AG09309 (cell line): ENCODE measurements at regions not wholly inside any gene's neighbourhood (a gene's known extent, or its start where the extent isn't known, plus 50 kb on each side); places are given as distances from the start of the nearest gene placed in this dataset.
"Not testable (repeated sequence)": the region's sequence is repeated elsewhere in the genome, so short reads cannot be mapped to it uniquely, and the experiment has no call there.

Experiments used
- DNase-seq: peaks from one replicate; pipeline ENCODE4 v3.0.0-alpha.2; 2010; ENCODE audit warnings: low read depth
- H3K4me3 ChIP-seq: 2 replicates; pipeline ENCODE4 v1.5.1; 2011; ENCODE audit warnings: mild to moderate bottlenecking, low read depth, low read length, moderate library complexity; ENCODE audit not compliant: control insufficient read depth
- CTCF ChIP-seq: IDR thresholded peaks from 2 replicates; pipeline ENCODE4 v1.5.1; 2011; ENCODE audit warnings: mild to moderate bottlenecking, low read depth, low read length, inconsistent platforms; ENCODE audit not compliant: insufficient read depth, control insufficient read depth; ENCODE audit errors: missing control alignments

GRCh38 chr14:27799066-27800028 is 967.2 kb upstream of the FOXG1 start:
- not testable (repeated sequence) for DNase-seq, H3K4me3 ChIP-seq

GRCh38 chr14:27817746-27818430 is 948.7 kb upstream of the FOXG1 start:
- DNase-seq, H3K4me3 ChIP-seq: not testable (repeated sequence)

- not testable (repeated sequence) for H3K4me3 ChIP-seq, DNase-seq
Measured at GRCh38 chr14:27826149-27826548, 940.4 kb upstream of the FOXG1 start.

- not testable (repeated sequence) for H3K4me3 ChIP-seq, DNase-seq
Measured at GRCh38 chr14:27831978-27832377, 934.6 kb upstream of the FOXG1 start.

GRCh38 chr14:27833001-27833400 is 933.6 kb upstream of the FOXG1 start:
- not testable (repeated sequence) for DNase-seq

GRCh38 chr14:27836386-27836785 is 930.2 kb upstream of the FOXG1 start:
- no peak for DNase-seq
- TF ChIP-seq CTCF: no peak
- no peak overlapping the region for H3K4me3 ChIP-seq

More at GRCh38 chr14:27833001-27833400, 933.6 kb upstream of the FOXG1 start:
- not testable (repeated sequence) for H3K4me3 ChIP-seq

GRCh38 chr14:27845241-27845850 is 921.2 kb upstream of the FOXG1 start:
- no peak overlapping the region for H3K4me3 ChIP-seq

GRCh38 chr14:27845902-27846301 is 920.7 kb upstream of the FOXG1 start:
- no peak for DNase-seq
- no peak overlapping the region for H3K4me3 ChIP-seq
- no peak for TF ChIP-seq CTCF

More at GRCh38 chr14:27845241-27845850, 921.2 kb upstream of the FOXG1 start:
- no peak for DNase-seq
- TF ChIP-seq CTCF: no peak

GRCh38 chr14:27847480-27847879 is 919.1 kb upstream of the FOXG1 start:
- not testable (repeated sequence) for DNase-seq, H3K4me3 ChIP-seq

- not testable (repeated sequence) for DNase-seq, H3K4me3 ChIP-seq
Measured at GRCh38 chr14:27849193-27849592, 917.4 kb upstream of the FOXG1 start.
